LNCaP clone FGC (cell line): ENCODE measurements at regions not wholly inside any gene's neighbourhood (a gene's known extent, or its start where the extent isn't known, plus 50 kb on each side); places are given as distances from the start of the nearest gene placed in this dataset.

Experiments
- DNase-seq: peaks from one replicate; pipeline ENCODE4 v3.0.0-alpha.2; 2011; ENCODE audit warnings: low read depth
- H3K4me3 ChIP-seq: 2 replicates; pipeline ENCODE4 v1.5.1; 2011; ENCODE audit warnings: mild to moderate bottlenecking, low read depth, low read length, control low read depth
- TF ChIP-seq, protein P1 (sequence below): IDR thresholded peaks from 2 replicates; pipeline ENCODE4 v1.5.1; 2012; ENCODE audit warnings: mild to moderate bottlenecking; ENCODE audit not compliant: control insufficient read depth, insufficient read depth; ENCODE audit errors: extremely low read depth

- DNase-seq = no peak
- TF ChIP-seq, protein P1, sequence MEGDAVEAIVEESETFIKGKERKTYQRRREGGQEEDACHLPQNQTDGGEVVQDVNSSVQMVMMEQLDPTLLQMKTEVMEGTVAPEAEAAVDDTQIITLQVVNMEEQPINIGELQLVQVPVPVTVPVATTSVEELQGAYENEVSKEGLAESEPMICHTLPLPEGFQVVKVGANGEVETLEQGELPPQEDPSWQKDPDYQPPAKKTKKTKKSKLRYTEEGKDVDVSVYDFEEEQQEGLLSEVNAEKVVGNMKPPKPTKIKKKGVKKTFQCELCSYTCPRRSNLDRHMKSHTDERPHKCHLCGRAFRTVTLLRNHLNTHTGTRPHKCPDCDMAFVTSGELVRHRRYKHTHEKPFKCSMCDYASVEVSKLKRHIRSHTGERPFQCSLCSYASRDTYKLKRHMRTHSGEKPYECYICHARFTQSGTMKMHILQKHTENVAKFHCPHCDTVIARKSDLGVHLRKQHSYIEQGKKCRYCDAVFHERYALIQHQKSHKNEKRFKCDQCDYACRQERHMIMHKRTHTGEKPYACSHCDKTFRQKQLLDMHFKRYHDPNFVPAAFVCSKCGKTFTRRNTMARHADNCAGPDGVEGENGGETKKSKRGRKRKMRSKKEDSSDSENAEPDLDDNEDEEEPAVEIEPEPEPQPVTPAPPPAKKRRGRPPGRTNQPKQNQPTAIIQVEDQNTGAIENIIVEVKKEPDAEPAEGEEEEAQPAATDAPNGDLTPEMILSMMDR = no peak
- H3K4me3 ChIP-seq = no peak overlapping the region
Observed at GRCh38 chr5:54927097-54927746, 58.2 kb downstream of the ESM1 start.

DNA sequence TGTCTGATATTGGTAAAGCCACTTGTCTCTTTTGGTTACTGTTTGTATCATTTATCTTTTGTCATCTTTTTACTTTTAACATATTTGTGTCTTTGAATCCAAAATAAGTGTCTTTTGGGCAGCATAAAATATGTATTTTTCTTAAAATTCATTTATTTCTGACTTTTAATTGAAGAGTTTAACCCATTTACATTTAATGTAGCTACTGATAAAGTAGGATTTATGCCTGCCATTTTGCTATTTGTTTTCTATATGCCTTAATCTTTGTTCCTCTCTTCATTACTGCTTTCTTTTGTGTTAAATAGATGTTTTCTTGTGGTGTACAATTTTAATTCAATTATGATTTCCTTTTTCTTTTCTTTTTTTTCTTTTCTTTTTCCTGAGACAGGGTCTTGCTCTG is 60.9 kb downstream of the ESM1 start:
- H3K4me3 ChIP-seq = no peak overlapping the region
- DNase-seq = no peak
- TF ChIP-seq, protein P1 = no peak

DNA sequence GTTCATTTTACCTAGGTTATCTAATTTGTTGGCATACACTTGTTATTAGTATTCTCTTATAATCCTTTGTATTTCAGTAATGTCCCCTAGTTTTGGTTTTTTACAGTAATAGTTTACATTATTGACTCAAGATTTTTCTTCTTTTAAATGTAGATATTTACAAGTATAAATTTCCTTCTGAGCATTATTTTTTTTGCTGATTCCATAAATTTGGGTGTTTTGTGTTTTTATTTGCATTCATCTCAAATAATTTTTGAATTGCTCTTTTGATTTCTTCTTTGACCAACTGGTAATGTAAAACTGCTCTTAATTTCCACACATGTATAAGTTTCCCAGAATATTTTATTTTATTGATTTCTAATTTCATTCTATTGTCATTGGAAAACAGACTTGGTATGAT is 68.1 kb downstream of the ESM1 start:
- no peak for DNase-seq
- H3K4me3 ChIP-seq = no peak overlapping the region
- TF ChIP-seq, protein P1 = no peak

GRCh38 chr5:54915466-54916027 is 69.8 kb downstream of the ESM1 start:
- TF ChIP-seq, protein P1 = no peak
- H3K4me3 ChIP-seq = no peak overlapping the region
- DNase-seq = peak; percentile 81

GRCh38 chr5:54912021-54912420 is 73.4 kb downstream of the ESM1 start:
- H3K4me3 ChIP-seq = no peak overlapping the region
- no peak for DNase-seq
- TF ChIP-seq, protein P1 = no peak

DNA sequence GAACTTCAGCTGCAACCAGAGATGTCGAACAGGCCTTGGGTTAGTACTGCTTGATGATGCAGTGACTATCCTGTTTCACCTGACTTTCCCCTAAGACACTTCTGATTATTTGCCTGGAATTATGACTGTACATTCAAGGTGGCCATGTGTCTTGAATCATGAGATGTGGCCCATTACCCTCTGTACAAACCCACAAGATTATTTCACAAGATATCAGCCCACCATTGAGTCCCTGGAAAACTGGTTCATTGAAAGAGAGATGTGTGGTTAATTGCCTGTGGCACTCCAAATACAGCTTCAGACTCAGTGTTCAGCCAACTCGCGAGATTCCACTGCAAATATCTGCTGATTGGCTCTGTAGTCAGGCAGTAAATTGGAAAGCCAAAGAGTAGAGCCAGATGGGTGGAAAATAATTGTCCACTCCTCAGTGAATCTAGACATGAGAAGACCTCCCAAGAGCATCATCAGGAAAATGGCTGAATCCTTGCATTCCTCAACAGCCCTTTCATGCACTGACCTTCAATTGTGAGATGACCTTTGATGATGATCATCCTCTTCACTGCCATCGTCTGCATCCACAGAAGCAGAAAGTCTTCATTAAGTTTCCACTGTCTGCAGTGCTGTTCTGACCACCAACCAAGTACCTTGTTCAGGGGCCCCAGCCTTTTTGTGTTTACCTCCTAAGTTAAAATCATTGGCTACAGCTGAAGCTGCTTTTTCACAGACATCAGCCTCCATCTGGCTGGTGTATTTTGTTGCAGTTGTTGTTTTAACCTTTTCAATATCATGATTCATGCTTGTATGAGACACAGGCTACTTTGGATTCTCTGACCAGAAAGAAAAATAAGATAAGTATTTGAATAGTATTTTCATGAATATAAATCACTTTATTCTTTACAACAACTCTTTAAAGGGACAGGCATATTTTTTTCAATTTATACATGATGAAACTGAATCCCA is 75.2 kb downstream of the ESM1 start:
- TF ChIP-seq, protein P1 = no peak
- DNase-seq = no peak
- H3K4me3 ChIP-seq = no peak overlapping the region
